ENCODE measurements at regions not wholly inside any gene's neighbourhood (a gene's known extent, or its start where the extent isn't known, plus 50 kb on each side); places are given as distances from the start of the nearest gene placed in this dataset.

DNA sequence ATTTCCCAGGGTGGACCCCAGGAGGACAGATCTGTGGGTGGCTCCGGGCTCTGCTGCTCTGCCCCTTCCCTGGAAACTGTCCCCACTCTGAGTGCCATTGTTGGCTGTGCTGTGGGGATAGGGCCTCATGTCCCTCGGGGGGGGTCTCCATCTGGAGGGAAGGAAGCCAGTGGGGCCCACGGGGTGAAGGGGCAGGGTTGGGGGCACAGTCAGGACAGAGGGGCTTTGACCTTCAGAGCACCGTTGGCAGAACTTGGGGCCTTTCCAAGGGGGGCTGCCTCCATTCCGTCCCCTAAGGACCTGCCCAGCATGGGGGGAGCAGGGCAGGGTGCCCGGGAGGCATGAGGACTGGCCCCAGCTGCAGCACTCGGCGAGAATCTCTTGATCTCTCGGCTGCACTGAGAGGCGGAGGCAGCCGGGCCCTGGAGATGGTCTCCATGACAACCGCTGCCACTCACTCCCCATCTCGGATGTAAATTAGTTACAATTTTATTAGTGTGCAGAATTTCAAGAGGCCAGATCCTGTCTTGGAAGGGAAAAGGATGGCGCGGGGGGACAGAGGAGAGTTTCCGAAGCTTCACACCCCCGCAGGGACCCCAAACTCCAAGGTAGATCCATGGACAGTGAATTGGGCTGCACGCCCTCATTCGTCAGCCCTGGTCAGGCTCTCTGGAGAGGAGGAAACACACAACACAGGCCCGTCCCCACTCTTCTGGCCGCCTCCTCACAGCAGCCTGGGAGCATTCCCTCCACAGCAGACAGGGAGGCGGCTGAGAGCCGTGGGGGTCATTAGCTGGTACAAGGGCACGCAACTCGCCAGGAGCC, 216.2 kb upstream of the IER5L start:
- Histone ChIP-seq H4K91ac (ENCODE audit: insufficient read depth, low read depth, low read length) (no peak overlapping the region), H3K9ac (ENCODE audit: low read depth, low read length) (no peak overlapping the region), H3K23ac (ENCODE audit: low read depth, low read length) (no peak overlapping the region), H3K4ac (ENCODE audit: low read depth, low read length) (no peak overlapping the region), H3K36me3 (ENCODE audit: control insufficient read depth, insufficient read depth, low read length) (no peaks in the 10 kb centered on the region), H4K8ac (ENCODE audit: low read depth in 2 of 2, low read length in 2 of 2) (no peak overlapping the region), H4K5ac (ENCODE audit: low read depth, low read length) (no peak overlapping the region), H3K27ac (ENCODE audit: insufficient read depth, low read length) (no peak overlapping the region), H2AFZ (replicated peaks; ENCODE audit: low read length, poor library complexity) (no peak overlapping the region), H3K9me3 (ENCODE audit: control insufficient read depth, insufficient read depth, low read length) (no peaks in the 10 kb centered on the region), H2BK20ac (ENCODE audit: low read depth, low read length) (no peak overlapping the region), H2BK5ac (ENCODE audit: low read depth, low read length, poor library complexity, severe bottlenecking) (no peak overlapping the region), H2AK9ac (replicated peaks; ENCODE audit: low read depth, low read length, poor library complexity) (no peak overlapping the region), H3K56ac (ENCODE audit: extremely low read depth, insufficient read depth, low read length) (no peak overlapping the region), H2AK5ac (ENCODE audit: low read depth, low read length) (no peak overlapping the region), H3K79me1 (ENCODE audit: low read depth in 1 of 2, low read length in 2 of 2) (no peaks in the 10 kb centered on the region), H3K9me1 (ENCODE audit: insufficient read depth, low read length) (no peaks in the 10 kb centered on the region), H4K20me1 (ENCODE audit: insufficient read depth, low read length) (no peaks in the 10 kb centered on the region), H3K18ac (ENCODE audit: low read depth, low read length) (no peak overlapping the region), H2BK120ac (ENCODE audit: low read depth, low read length) (no peak overlapping the region), H3K4me3 (ENCODE audit: insufficient read depth, low read depth, low read length) (no peak overlapping the region), H3K4me2 (ENCODE audit: low read depth, low read length) (no peak overlapping the region), H3K27me3 (ENCODE audit: control insufficient read depth, insufficient read depth, low read length) (peaks cover 8% of the 10 kb centered on the region), H3K4me1 (ENCODE audit: control insufficient read depth, insufficient read depth, low read length) (no peaks in the 10 kb centered on the region), H2BK15ac (ENCODE audit: low read depth, low read length) (no peak overlapping the region), H3K14ac (replicated peaks; ENCODE audit: low read depth, low read length) (no peak overlapping the region)
- DNase-seq (no peak), ATAC-seq (ENCODE audit: low read depth) (no peak)
- ChIA-PET CTCF (no interaction called here), POLR2A (ENCODE audit: unreplicated experiment) (no interaction called here)
- BruUV-seq (replicated peaks), result no TSS peak
- in situ Hi-C loops (cut with MboI; ENCODE audit: low sequenced_read_pairs) (no loop called here), intact Hi-C loops (cut with micrococcal nuclease) (no loop called here), dilution Hi-C loops (cut with HindIII; ENCODE audit: low sequenced_read_pairs, unreplicated experiment) (no loop called here)
- TF ChIP-seq FOS (IDR thresholded peaks at IDR 0.05; ENCODE audit: low read depth, low read length) (no peak), SMC3 (IDR thresholded peaks at IDR 0.05; ENCODE audit: low read depth, low read length) (no peak), RCOR1 (IDR thresholded peaks at IDR 0.05; ENCODE audit: insufficient replicate concordance, low read length) (no peak), MAFK (IDR thresholded peaks at IDR 0.05; ENCODE audit: low read depth, low read length) (no peak), RAD21 (IDR thresholded peaks at IDR 0.05; ENCODE audit: low read length) (no peak), MXI1 (IDR thresholded peaks at IDR 0.05; ENCODE audit: borderline replicate concordance, low read depth, low read length) (no peak), POLR2A (IDR thresholded peaks at IDR 0.05; ENCODE audit: low read depth, low read length) (no peak), CEBPB (IDR thresholded peaks at IDR 0.05; ENCODE audit: low read depth, low read length) (no peak), MAZ (IDR thresholded peaks at IDR 0.05; ENCODE audit: borderline replicate concordance, low read depth, low read length) (no peak), CHD1 (IDR thresholded peaks at IDR 0.05; ENCODE audit: low read depth, low read length) (no peak), BHLHE40 (IDR thresholded peaks at IDR 0.05; ENCODE audit: low read depth, low read length) (no peak), RFX5 (IDR thresholded peaks at IDR 0.05; ENCODE audit: low read depth, low read length) (no peak), NFE2L2 (IDR thresholded peaks at IDR 0.05; ENCODE audit: low read depth, low read length) (no peak)
- TF ChIP-seq, protein P1, sequence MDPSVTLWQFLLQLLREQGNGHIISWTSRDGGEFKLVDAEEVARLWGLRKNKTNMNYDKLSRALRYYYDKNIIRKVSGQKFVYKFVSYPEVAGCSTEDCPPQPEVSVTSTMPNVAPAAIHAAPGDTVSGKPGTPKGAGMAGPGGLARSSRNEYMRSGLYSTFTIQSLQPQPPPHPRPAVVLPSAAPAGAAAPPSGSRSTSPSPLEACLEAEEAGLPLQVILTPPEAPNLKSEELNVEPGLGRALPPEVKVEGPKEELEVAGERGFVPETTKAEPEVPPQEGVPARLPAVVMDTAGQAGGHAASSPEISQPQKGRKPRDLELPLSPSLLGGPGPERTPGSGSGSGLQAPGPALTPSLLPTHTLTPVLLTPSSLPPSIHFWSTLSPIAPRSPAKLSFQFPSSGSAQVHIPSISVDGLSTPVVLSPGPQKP (IDR thresholded peaks at IDR 0.05; ENCODE audit: borderline replicate concordance, low read depth, low read length), result no peak
- TF ChIP-seq, protein P2, sequence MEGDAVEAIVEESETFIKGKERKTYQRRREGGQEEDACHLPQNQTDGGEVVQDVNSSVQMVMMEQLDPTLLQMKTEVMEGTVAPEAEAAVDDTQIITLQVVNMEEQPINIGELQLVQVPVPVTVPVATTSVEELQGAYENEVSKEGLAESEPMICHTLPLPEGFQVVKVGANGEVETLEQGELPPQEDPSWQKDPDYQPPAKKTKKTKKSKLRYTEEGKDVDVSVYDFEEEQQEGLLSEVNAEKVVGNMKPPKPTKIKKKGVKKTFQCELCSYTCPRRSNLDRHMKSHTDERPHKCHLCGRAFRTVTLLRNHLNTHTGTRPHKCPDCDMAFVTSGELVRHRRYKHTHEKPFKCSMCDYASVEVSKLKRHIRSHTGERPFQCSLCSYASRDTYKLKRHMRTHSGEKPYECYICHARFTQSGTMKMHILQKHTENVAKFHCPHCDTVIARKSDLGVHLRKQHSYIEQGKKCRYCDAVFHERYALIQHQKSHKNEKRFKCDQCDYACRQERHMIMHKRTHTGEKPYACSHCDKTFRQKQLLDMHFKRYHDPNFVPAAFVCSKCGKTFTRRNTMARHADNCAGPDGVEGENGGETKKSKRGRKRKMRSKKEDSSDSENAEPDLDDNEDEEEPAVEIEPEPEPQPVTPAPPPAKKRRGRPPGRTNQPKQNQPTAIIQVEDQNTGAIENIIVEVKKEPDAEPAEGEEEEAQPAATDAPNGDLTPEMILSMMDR (conservative IDR thresholded peaks at IDR 0.05; ENCODE audit: low read depth, low read length), result no peak
- TF ChIP-seq, protein P3, sequence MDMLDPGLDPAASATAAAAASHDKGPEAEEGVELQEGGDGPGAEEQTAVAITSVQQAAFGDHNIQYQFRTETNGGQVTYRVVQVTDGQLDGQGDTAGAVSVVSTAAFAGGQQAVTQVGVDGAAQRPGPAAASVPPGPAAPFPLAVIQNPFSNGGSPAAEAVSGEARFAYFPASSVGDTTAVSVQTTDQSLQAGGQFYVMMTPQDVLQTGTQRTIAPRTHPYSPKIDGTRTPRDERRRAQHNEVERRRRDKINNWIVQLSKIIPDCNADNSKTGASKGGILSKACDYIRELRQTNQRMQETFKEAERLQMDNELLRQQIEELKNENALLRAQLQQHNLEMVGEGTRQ (IDR thresholded peaks at IDR 0.05; ENCODE audit: low read depth, low read length), result no peak
- WGBS, 2 experiments (ENCODE audit: extremely low coverage in 2 of 2, insufficient read length in 1 of 2), result 43% methylated on average over 11 of the region's 25 CpGs; no CpG with 5 or more reads in 1 of the 2 experiments
